HG03439 (cell line): ENCODE measurements at regions not wholly inside any gene's neighbourhood (a gene's known extent, or its start where the extent isn't known, plus 50 kb on each side); places are given as distances from the start of the nearest gene placed in this dataset.

Experiments used
- ATAC-seq: cut with Tn5 transposase; IDR thresholded peaks from one replicate; pipeline ENCODE4 v1.9.1; 2021; ENCODE audit warnings: mild to moderate bottlenecking, moderate library complexity; ENCODE audit not compliant: unreplicated experiment

- no peak for ATAC-seq
Measured at GRCh38 chrY:7465185-7465621, 553.7 kb upstream of the AMELY start.

- ATAC-seq: no peak
Measured at GRCh38 chrY:7464742-7465141, 553.2 kb upstream of the AMELY start.

GRCh38 chrY:7463711-7464110 lies 552.2 kb upstream of the AMELY start:
- no peak for ATAC-seq

GRCh38 chrY:7463196-7463595 lies 551.6 kb upstream of the AMELY start:
- ATAC-seq: no peak

- ATAC-seq: no peak
Measured at GRCh38 chrY:7462657-7463056, 551.1 kb upstream of the AMELY start.

GRCh38 chrY:7461873-7462525 lies 550.4 kb upstream of the AMELY start:
- ATAC-seq: no peak

- ATAC-seq: no peak
Measured at GRCh38 chrY:7459802-7460201, 548.2 kb upstream of the AMELY start.

- ATAC-seq: no peak
Measured at GRCh38 chrY:7458301-7459078, 546.9 kb upstream of the AMELY start.

- ATAC-seq: no peak
Measured at GRCh38 chrY:7457286-7458015, 545.9 kb upstream of the AMELY start.

- no peak for ATAC-seq
Measured at GRCh38 chrY:7455626-7456025, 544.1 kb upstream of the AMELY start.

GRCh38 chrY:7453336-7453735 lies 541.8 kb upstream of the AMELY start:
- ATAC-seq: peak; percentile 71

GRCh38 chrY:7452246-7452645 lies 540.7 kb upstream of the AMELY start:
- ATAC-seq: no peak

GRCh38 chrY:7449860-7450259 lies 538.3 kb upstream of the AMELY start:
- no peak for ATAC-seq

- ATAC-seq: no peak
Measured at GRCh38 chrY:7448687-7449086, 537.1 kb upstream of the AMELY start.

GRCh38 chrY:7447881-7448516 lies 536.4 kb upstream of the AMELY start:
- no peak for ATAC-seq

GRCh38 chrY:7444141-7444540 lies 532.6 kb upstream of the AMELY start:
- no peak for ATAC-seq

- no peak for ATAC-seq
Measured at GRCh38 chrY:7440796-7441530, 529.4 kb upstream of the AMELY start.

- ATAC-seq: no peak
Measured at GRCh38 chrY:7437086-7437485, 525.5 kb upstream of the AMELY start.

- no peak for ATAC-seq
Measured at GRCh38 chrY:7433817-7434809, 522.6 kb upstream of the AMELY start.
